Stimulated activated CD4-positive, alpha-beta T cell treated with anti-CD3 and anti-CD28 coated beads, Interleukin-4, amount 100 ng/mL, for 4 hours (primary cell): ENCODE measurements at regions not wholly inside any gene's neighbourhood (a gene's known extent, or its start where the extent isn't known, plus 50 kb on each side); places are given as distances from the start of the nearest gene placed in this dataset.
"Not testable (repeated sequence)": the region's sequence is repeated elsewhere in the genome, so short reads cannot be mapped to it uniquely, and the experiment has no call there.

ENCODE experiments used
- DNase-seq, 2 experiments: peaks; one replicate each; pipeline ENCODE4 v3.0.0-alpha.2; 2020

DNA sequence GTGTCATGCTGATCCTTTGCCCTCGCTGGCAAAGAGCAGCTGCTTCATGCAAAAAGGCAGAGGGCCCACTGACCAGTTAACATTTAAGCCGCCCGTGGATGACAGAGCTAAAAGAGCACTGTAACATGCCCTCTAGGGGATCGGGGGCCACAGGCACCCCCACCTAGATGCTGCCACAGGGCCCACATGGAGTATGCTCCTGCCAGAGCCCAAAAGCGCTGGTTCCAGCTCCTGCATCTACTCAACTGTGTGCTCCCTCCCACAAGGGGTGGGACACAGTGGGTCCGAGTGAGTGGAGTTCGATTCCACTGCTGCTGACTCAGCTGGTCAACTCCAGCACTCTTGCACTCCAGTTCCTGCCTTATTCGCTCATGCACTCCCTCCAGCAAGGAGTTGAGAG is 199.8 kb upstream of the CNTNAP2 start:
- no peak for DNase-seq

GRCh38 chr7:145915679-145916078 is 200.9 kb upstream of the CNTNAP2 start:
- DNase-seq = no peak

DNA sequence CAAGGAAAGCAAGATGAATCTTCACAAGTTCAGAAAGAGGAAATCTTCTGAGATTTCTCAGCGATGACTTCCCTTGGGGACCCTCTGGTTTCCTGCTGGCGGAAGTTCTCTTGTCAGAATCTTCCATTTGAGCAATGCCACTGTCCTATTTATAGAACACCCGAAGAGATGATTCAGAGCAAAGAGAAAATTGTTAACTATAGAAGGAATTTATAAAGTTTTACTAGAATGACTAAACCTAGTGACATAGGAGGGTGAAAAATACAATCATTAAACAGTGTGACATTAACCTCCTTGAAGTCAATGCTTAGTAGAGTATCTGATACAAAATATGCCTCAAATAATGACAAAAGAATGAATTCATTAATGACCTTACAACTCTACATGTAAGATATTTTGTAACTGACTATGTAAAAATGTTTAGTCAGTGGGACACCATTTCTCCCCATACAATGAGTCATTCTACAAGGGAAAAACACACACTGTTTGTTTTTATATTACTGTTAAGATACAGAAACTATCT is 206.5 kb upstream of the CNTNAP2 start:
- DNase-seq = no peak

GRCh38 chr7:145903658-145904057 is 212.9 kb upstream of the CNTNAP2 start:
- no peak for DNase-seq

DNA sequence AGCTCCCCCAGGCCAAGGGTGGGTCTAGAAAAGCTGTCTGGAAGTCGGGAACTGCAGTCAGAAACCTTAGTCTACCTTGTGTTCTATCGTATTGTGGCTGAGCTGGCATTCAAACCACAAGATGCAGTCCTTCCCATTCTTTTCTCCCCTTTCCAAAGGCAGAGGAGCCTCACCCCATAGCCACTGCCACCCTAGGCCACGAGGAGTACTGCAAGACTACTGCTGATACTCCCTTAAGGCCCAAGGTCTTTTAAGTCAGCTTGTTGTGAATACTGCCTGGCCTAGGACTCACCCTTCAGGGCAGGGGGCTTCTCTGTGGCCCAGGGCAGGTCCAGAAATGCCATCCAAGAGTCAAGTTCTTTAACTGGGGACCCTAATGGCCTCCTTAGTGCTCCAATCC is 214.5 kb upstream of the CNTNAP2 start:
- no peak for DNase-seq

DNA sequence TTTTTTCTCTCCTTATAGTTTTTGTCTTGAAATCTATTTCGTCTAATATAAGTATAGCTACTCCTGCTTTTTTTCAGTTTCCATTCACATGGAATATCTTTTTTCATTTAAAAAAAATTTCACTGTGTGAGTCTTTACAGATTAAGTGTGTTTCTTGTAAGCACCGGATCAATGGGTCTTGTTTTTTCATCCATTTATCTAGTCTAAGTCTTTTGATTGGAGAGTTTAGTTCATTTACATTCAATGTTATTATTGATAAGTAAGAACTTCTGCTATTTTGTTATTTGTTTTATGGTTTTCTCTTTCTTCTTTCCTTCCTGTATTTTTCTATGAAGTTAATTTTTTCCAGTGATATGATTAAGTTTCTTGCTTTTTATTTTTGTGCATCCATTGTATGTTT is 216.7 kb upstream of the CNTNAP2 start:
- DNase-seq = no peak

- no peak for DNase-seq
Measured at GRCh38 chr7:145893925-145894535, 222.6 kb upstream of the CNTNAP2 start.

DNA sequence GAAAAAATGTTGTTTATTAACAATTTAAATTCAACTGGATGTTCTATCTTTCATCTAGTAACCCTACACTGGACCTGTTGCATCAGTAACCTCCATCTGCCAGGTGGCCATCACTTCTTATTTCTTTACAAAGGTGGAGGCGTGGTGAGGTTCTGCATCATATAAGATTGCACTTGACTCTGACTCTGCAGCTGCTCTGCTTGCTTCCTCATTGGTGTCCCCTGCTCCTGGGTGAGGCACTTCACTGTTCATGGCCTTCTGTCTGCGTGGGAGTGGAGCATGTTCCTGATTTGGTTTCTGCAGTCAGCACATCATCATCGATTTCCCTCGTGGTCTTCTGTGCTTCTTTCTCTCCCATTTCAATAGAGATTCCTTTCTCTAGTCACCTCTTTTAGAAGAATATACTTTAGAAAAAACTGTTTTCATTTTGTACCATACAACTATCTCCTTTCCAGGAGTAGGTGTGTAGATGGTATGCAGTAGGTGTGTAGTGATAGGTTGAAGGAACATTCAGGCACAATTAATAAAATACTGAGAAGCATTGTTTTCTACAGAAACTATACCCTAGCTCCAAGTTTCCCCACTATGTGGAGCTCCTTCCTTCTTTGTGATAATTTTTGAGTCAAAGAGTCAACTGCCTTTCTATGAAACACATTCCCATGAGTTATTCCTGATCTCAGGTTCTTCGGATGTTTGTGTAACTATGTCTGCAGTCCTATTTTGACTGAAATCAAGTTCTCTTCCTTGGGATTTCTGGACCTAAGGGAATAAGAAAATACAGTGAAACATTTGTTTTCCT is 231.7 kb upstream of the CNTNAP2 start:
- DNase-seq = no peak

GRCh38 chr7:145876376-145876775 is 240.2 kb upstream of the CNTNAP2 start:
- no peak for DNase-seq

GRCh38 chr7:145875267-145875666 is 241.3 kb upstream of the CNTNAP2 start:
- DNase-seq = no peak

DNA sequence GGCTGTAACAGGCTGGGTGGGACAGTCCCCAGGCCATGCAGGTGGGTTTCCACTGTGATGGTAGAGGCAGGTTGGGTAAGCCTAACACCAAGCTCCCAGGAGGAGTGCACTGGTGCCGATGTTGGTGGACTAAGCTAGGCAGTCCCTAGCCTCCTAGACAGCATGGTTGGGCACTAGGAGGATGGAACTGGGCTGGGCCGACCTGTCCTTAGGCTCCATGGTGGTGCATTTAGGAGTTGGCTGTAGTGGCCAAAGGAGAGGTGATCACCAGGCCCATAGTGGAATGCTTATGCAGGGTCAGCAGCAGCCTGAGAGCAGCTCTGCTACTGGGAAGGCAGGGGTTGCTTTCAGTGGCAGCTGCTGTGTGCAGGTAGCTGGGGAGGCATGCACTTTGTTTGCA is 247.7 kb upstream of the CNTNAP2 start:
- no peak for DNase-seq

DNA sequence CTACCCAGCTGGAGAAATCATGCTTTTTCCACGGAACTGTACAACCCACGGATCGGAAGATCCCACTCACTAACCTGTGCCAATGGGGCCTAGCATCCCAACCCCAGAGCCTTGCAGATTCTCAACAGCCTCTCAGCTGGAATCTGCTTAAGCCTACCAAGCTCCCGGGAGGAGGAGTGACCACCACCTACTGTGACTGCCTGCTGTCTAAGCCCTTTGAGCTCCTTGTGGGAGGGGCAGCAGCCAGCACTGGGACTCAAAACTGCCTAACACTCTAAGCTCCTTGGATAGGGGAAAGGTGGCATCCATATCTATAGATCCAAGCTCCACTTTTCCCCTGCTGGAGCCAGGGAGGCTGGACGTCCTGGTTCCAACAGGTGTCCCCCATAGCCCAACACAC is 254.4 kb upstream of the CNTNAP2 start:
- no peak for DNase-seq

DNA sequence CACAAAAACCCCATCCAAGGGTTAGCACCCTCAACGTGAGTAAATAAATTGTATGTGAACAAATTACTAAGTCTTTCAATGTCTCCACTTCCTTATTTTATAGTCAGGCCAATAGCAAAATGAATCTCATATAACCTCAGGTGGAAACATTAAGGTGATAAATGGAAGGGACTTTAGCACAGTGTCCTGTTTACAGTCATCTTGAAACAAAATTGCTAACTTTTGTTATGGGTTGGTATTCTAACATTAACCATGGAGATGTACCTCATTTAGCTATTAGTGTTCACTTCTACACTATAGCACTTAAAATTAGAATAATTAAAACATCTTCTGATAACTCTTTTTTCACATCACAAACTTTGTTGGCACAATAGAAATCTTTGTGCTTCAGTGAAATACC is 255.8 kb upstream of the CNTNAP2 start:
- DNase-seq = no peak

DNA sequence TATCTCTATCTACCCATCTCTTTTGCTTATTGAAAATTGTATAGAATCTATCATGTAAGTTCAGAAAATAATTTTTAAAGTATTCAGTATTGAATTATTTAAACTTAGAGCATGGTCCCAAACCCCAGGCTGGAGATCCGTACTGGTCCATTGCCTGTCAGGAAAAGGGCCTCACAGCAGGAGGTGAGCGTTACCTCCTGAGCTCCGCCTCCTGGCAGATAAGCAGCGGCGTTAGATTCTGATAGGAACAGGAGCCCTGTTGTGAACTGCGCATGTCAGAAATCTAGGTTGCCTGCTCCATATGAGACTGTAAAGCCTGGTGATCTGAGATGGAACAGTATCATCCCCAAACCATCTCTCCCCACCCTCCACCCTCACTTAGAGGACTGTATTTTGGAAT is 266.0 kb upstream of the CNTNAP2 start:
- no peak for DNase-seq

DNA sequence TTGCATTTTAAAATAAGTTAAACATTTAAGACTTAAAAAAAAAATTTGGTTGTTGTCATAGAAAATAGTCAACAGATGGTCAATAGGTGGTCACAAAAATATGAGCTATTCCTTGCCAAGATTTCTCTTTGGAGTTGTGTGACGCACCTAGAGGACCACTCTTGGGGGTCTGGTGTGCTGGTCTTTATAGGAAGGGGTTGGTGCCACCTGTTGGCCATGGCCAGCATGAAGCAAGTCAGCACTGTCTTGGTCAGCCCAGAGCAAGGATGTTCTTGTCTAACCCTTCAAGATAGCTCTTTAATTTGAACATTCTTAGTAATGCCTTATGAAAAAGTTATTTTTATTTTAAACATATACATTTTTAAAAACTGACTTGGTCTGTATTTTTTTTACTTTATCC is 267.9 kb upstream of the CNTNAP2 start:
- DNase-seq = no peak

DNA sequence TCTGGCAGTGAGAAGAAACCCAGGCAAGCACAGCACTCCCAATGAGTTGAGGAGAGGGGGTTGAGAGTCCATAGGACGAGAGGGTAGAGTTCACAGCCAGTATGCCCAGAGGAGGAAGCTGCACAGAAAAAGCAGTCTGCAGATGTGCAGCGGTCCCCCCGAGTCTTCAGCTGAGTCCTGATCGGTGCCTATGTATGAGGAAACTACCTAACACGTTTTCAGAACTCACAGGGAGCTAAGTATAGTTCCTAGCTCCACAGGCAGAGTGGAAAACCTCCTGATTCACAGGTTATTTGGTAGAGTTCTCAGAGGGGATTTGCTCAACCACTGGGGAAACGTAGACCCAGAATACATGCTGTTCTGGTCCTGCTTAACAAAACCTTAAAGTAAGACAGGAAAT is 271.3 kb upstream of the CNTNAP2 start:
- DNase-seq = no peak

DNA sequence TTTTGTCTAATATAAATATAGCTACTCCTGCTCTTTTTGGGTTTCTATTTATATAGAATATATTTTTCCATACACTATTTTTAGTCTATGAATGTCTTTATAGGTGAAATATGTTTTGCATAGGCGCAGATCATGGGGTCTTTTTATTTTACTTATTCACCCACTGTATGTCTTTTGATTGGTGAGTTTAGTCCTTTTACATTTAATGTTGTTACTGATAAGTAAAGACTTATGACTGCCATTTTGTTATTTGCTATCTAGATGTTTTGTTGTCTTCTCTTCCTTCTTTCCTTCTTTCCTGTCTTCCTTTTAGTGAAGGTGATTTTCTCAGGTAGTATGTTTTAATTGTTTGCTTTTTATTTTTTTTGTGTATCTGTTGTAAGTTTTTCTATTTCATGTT is 276.8 kb upstream of the CNTNAP2 start:
- DNase-seq = no peak

GRCh38 chr7:145831616-145832206 is 284.9 kb upstream of the CNTNAP2 start:
- no peak for DNase-seq

DNA sequence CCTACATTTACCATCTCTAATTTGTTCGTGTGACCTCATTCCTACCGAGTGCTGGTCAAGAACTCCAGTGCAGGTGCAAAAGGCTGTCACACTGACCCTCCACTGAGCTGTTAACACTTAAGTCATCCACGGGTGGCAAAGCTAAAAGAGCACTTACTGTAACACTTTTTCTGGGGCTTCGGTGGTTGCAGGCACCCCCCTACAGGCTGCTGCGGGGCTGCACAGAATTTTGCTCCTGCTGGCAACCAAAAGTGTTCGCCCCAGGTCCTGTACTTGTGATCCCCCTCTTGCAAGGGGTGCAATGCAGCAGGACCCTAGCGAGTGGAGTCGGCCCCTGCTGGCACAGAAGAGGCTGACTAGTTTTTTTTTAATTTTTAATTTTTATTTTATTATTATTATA is 298.9 kb upstream of the CNTNAP2 start:
- no peak for DNase-seq

GRCh38 chr7:145812218-145812617 is 304.4 kb upstream of the CNTNAP2 start:
- no peak for DNase-seq

- not testable (repeated sequence) for DNase-seq
Measured at GRCh38 chr7:145805496-145805895, 311.1 kb upstream of the CNTNAP2 start.

- no peak for DNase-seq
Measured at GRCh38 chr7:145797507-145797906, 319.1 kb upstream of the CNTNAP2 start.

DNA sequence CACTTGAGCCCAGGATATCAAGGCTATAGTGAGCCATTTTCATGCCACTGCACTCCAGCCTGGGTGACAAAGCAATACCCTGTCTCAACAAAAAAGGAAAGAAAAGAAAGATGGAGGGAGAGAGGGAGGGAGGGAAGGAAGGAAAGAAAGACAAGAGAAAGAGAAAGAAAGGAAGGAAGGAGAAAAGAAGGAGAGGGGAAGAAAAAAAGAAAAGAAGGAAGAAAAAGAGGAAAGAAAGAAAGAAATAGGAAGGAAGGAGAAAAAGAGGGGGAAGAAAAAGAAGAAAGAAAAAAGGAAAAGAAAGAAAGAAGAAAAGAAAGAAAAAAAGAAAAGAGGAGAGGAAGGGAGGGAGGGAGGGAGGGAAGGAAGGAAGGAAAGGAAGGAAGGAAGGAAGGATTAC is 321.5 kb upstream of the CNTNAP2 start:
- no peak for DNase-seq
